ENCODE measurements at regions not wholly inside any gene's neighbourhood (a gene's known extent, or its start where the extent isn't known, plus 50 kb on each side); places are given as distances from the start of the nearest gene placed in this dataset.

DNA sequence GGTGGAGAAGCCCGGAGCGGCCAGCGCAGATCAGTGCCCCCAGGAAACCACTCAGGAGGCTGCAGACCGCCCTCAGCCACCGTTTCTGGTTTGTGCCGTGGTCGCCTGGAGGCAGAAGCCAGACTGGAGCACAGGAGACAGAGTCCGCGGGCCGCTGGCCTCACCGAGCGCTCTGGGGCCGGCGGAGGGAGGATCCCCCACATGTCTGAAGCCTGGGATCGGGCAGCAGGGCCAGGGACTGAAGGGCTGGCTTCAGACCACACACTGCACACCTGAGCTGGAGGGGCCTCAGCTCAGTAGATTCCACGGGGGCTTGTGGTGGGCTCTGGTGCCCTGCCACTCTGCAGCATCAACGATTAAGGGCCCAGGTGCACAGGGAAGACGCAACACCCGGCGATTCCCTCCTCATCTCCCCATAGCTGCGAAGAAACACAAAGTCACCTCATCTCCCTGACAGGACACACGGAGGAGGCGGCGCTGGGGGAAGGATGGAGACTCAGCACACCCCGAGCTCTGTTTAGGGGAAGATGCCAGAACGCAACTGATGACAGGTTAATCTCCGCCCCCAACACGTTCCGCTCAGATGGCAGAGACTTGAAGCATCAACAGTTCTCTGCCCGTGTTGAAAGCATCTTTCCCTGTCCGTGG is 408.1 kb downstream of the GALR1 start (continued):
- TF ChIP-seq, protein P1, sequence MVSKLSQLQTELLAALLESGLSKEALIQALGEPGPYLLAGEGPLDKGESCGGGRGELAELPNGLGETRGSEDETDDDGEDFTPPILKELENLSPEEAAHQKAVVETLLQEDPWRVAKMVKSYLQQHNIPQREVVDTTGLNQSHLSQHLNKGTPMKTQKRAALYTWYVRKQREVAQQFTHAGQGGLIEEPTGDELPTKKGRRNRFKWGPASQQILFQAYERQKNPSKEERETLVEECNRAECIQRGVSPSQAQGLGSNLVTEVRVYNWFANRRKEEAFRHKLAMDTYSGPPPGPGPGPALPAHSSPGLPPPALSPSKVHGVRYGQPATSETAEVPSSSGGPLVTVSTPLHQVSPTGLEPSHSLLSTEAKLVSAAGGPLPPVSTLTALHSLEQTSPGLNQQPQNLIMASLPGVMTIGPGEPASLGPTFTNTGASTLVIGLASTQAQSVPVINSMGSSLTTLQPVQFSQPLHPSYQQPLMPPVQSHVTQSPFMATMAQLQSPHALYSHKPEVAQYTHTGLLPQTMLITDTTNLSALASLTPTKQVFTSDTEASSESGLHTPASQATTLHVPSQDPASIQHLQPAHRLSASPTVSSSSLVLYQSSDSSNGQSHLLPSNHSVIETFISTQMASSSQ (IDR thresholded peaks at IDR 0.05; ENCODE audit: low read depth), result no peak
- TF ChIP-seq, protein P1 (CRISPR knock-in tag; IDR thresholded peaks at IDR 0.05; ENCODE audit: borderline replicate concordance), result no peak
- TF ChIP-seq HOXA7 (CRISPR knock-in tag; IDR thresholded peaks at IDR 0.05) (no peak), POGZ (CRISPR knock-in tag; IDR thresholded peaks at IDR 0.05) (no peak)

DNA sequence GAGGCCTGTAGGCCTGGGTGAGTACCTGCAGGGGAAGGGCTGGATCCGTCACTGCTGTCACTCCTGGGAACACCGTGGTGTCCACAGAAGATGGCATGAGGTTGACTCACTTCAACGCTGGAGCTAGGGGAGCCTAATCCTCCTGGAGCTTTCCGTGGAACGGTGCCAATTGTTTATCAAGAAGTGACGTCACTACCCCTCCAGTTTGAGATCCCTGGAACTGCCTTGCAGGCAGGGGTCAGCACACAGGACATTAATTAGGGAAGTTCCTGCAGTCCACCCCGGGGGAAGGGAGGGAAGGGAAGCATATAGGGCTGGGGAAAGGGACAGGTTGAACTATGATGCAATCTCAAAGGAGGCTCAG is 408.6 kb downstream of the GALR1 start:
- in situ Hi-C loops (cut with HindIII; ENCODE audit: extremely low pct_ligation_motif_present, low pct_unique_long_range_greater_than_20kb), result loop anchor here (10.0 kb wide), 1 partner anchor 663 kb away; no protein-coding TSS in a partner anchor

More for the DNA sequence above, 408.6 kb downstream of the GALR1 start:
- CTCF ChIA-PET (ENCODE audit: low intra/inter-chr PET ratio, low total read pairs), result no interaction called here
- POLR2A ChIA-PET, result no interaction called here
- H3K4me2 ChIP-seq (ENCODE audit: low read depth, low read length), result no peak overlapping the region
- no TSS peak for BruUV-seq (replicated peaks)
- no peaks in the 10 kb centered on the region for H4K20me1 ChIP-seq (ENCODE audit: insufficient read depth, low read length)
- peaks cover 9% of the 10 kb centered on the region; the same call in 1 of the 2 replicates for H3K9me3 ChIP-seq (ENCODE audit: low read length)
- ATAC-seq (no peak), FAIRE-seq (no peak), DNase-seq (ENCODE audit: low spot score) (no peak)
- peaks cover 0 to 13% of the 10 kb centered on the region in 2 experiments; a peak in 2 of 5 replicates for H3K27me3 ChIP-seq (ENCODE audit: control insufficient read depth in 1 of 2, insufficient read depth in 2 of 2, low read length in 2 of 2)
- no peak overlapping the region for H2AFZ ChIP-seq (ENCODE audit: low read length)
- 13% methylated on average over 7 of the region's 7 CpGs for WGBS (ENCODE audit: low lambda C conversion rate)
- TF ChIP-seq TP53 (CRISPR knock-in tag; conservative IDR thresholded peaks at IDR 0.05) (no peak), CREB1 (IDR thresholded peaks at IDR 0.05) (peak; percentile 95), CREB1 (CRISPR knock-in tag; IDR thresholded peaks at IDR 0.05) (no peak), ATF7 (IDR thresholded peaks at IDR 0.05) (peak; percentile 92), ATF7 (CRISPR knock-in tag; IDR thresholded peaks at IDR 0.05) (no peak)
- H3K4me1 ChIP-seq (ENCODE audit: insufficient read depth, low read length), result no peaks in the 10 kb centered on the region
- H3K27ac ChIP-seq (ENCODE audit: extremely low read length, insufficient read depth, low read length), result no peak overlapping the region
- H3K4me3 ChIP-seq (replicated peaks in 1 of 3; ENCODE audit: insufficient read depth in 1 of 3, low read depth in 2 of 3, low read length in 3 of 3), result no peak overlapping the region
- intact Hi-C loops (cut with micrococcal nuclease; ENCODE audit: unreplicated experiment), result no loop called here
- no peaks in the 10 kb centered on the region for H3K79me2 ChIP-seq (ENCODE audit: insufficient read depth, low read length)
- no peak overlapping the region for H3K9ac ChIP-seq (ENCODE audit: insufficient read depth, low read depth, low read length)
- H3K36me3 ChIP-seq (replicated peaks in 1 of 2; ENCODE audit: control insufficient read depth in 1 of 2, insufficient read depth in 2 of 2, low read length in 2 of 2), result no peaks in the 10 kb centered on the region

Data from HepG2 (cell line).